Upper lobe of left lung (tissue), 4 donors: ENCODE measurements at regions not wholly inside any gene's neighbourhood (a gene's known extent, or its start where the extent isn't known, plus 50 kb on each side); places are given as distances from the start of the nearest gene placed in this dataset.

Experiments
- POLR2A ChIP-seq, 4 donors: fragments of 450-650 bp; IDR thresholded peaks; one replicate each; pipeline ENCODE4 v1.5.1; 2016 to 2017; ENCODE audit warnings: antibody characterized with exemption in 4 of 4, mild to moderate bottlenecking in 2 of 4
- POLR2AphosphoS5 ChIP-seq, 2 donors: sonication (generic); formaldehyde crosslinking; IDR thresholded peaks; one replicate each; pipeline ENCODE4 v1.5.1; 2017; ENCODE audit warnings: antibody characterized with exemption in 2 of 2
- TF ChIP-seq, protein P1 (sequence below), 6 experiments: fragments of 450-650 bp in 4 of 6; fragments of 200-600 bp in 2 of 6; sonication (generic) in 2 of 6; IDR thresholded peaks; one replicate each; pipeline ENCODE4 v1.5.1; 2016 to 2019; ENCODE audit warnings: antibody characterized with exemption in 6 of 6

DNA sequence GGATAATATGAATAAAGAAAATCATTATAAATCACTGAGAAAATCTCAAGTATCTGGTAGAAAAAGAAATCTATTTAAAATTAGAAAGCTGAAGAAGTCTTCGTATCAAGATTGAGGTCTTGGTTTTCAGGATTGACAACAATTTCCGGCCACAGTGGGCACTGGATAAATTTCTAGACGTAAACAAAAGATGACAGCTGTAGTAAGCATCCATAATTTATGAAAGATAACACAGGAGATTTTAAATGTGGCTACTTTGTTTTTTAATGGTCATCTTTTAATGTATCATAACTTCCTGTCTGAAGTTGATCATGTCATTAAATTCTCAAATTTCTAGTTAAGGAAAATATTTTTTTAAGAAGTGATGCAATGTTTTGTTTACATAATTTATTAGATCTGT is 444.2 kb downstream of the HTR1B start:
- TF ChIP-seq, protein P1, sequence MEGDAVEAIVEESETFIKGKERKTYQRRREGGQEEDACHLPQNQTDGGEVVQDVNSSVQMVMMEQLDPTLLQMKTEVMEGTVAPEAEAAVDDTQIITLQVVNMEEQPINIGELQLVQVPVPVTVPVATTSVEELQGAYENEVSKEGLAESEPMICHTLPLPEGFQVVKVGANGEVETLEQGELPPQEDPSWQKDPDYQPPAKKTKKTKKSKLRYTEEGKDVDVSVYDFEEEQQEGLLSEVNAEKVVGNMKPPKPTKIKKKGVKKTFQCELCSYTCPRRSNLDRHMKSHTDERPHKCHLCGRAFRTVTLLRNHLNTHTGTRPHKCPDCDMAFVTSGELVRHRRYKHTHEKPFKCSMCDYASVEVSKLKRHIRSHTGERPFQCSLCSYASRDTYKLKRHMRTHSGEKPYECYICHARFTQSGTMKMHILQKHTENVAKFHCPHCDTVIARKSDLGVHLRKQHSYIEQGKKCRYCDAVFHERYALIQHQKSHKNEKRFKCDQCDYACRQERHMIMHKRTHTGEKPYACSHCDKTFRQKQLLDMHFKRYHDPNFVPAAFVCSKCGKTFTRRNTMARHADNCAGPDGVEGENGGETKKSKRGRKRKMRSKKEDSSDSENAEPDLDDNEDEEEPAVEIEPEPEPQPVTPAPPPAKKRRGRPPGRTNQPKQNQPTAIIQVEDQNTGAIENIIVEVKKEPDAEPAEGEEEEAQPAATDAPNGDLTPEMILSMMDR (IDR thresholded peaks at IDR 0.05) = no peak
- TF ChIP-seq POLR2A (IDR thresholded peaks at IDR 0.05) = no peak
- no peak for TF ChIP-seq POLR2AphosphoS5 (IDR thresholded peaks at IDR 0.05)
